ENCODE measurements at regions not wholly inside any gene's neighbourhood (a gene's known extent, or its start where the extent isn't known, plus 50 kb on each side); places are given as distances from the start of the nearest gene placed in this dataset.

DNA sequence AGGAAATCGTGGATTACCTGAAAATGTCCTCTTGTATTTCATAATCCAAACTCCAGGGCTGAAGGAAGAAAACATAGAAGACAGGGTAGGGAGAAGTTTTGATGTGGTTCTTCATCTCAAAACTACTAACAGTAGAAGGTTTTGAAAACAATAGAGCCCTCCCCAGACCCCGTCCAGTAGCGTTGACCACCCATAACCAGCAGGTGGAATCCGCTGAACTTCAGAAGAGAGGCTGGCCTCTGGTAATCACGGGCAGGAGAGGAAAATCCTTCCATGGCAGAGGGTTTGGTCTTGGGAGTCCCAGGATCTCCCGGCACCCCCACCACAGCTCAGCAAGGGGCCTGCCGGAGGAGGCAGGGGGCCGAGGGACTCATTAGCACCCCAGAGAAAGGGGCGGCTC, 333.4 kb upstream of the RNF32 start:
- DNase-seq (ENCODE audit: low read depth) = no peak

DNA sequence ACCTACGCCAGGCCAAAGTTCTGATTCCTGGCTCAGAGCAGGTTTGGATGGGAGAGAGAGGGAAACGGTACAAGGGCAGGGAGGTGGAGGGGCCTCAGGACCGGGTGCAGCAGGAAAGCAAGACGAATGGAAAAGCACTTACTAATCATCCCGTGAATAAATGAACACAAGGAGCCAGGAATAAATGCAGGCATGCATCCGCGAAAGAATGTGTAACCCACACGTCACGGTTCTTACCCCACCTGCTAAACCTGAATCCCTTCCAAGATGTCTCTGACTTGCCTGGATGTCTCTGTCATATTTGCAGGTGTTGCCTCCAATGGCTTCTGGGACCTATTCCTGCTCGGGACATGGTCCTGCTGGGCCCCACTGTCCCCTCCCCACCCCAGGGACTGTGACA, 335.2 kb upstream of the RNF32 start:
- DNase-seq (ENCODE audit: low read depth) = no peak

DNA sequence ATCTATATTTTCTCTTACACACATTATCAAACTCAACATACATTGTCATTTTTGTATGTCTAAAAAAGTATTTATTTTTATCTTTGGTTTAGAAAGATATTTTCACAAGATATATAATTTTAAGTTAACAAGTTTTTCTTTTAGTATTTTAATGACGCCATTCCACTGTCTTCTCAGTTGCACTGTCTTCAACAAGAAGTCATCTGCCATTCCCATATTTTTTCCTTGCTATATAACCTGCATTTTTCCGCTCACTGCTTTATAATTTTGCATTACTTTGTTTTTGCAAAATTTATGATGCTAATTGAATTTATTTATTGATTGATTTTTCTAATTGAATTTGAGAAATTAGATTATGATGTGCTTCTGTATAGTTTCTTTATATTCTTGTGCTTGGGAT, 357.8 kb upstream of the RNF32 start:
- no peak for DNase-seq (ENCODE audit: low read depth)

DNA sequence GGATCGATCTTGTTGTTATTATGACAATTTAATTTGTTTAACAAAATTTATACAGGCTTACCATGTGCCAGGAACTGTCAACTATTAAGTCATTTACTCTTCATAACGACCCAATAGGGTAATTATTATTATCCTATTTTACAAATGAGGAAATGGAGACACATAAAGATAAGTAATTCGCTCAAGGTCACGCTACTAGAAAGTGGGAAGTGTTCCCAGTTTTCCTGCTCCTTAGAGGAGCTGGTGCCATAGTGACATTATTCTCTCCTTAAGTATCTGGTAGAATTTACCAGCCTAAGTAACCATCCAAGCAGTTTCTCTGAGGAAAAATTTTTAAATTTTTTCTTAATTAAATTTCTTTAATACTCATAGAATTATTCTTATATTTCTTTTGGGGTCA, 360.9 kb upstream of the RNF32 start:
- no peak for DNase-seq (ENCODE audit: low read depth)

DNA sequence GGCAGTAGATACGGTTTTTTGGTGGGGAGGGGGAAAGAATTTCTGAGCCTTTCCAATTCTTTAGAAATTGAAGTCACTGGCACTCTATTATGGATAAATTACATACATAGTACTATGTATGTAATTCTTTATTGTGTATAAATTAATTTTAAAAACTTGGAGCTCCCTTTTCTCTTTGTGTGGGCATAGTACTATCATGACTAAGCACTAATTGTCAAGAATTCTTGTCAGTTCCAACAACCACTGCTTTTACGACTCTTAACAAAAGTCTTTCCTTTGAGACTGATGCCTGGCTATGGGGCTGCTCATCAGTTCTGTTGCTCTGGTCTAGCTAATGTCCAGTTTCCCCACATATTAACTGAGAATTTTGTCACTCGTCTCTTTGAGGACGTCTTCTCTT, 365.3 kb upstream of the RNF32 start:
- no peak for DNase-seq (ENCODE audit: low read depth)

DNA sequence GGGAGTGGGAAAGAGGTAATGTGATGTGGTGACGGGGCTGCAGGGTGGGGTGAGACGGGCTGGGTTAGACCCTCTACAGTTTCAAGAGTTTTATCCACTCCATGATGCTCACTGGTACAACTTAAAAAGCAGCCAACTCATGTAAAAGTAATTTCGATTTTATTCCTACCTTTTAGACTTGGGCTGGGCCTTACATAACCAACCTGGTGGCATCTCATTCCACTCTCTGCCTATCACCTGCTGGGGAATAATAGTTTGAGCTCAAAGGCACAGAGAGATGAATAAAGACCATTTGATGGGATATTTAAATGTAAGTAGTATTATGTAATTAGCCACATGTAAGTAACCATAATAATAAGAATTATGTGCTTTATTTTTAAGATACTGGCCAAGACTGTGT, 366.0 kb upstream of the RNF32 start:
- no peak for DNase-seq (ENCODE audit: low read depth)

DNA sequence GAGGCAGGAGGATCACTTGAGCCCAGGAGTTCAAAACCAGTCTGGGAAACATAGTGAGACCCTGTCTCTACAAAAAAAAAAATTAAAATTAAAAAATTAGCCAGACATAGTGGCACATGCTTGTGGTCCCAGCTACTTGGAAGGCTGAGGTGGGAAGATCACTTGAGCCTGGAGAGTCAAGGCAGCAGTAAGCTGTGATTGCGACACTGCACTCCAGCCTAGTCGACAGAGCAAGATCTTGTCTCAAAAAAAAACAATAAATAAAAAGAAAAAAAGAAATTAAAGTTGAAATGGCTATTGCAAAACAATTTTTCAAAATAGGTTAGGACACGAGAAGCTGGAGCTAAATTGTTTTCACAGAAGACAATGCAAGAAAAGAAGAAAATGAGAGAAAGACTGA, 379.0 kb upstream of the RNF32 start:
- DNase-seq (ENCODE audit: low read depth) = no peak

DNA sequence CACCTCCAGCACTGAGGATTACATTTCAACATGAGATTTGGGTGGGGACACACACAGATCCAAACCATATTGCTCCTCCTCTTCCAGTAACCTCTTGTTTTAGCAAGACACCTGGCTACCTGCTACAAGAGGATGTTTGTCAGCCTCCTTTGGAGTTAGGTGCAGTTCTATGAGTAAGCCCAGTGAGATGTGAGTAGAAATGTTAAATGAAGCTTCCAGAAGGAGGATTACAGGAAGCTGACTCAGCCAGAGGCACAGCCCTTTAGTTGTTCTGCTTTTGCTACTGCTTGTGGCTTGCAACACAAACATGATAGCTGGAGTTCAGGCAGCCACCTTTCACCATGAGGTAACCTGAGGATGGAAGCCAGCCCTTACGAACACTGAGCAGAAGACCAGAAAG, 382.7 kb upstream of the RNF32 start:
- DNase-seq (ENCODE audit: low read depth) = no peak

DNA sequence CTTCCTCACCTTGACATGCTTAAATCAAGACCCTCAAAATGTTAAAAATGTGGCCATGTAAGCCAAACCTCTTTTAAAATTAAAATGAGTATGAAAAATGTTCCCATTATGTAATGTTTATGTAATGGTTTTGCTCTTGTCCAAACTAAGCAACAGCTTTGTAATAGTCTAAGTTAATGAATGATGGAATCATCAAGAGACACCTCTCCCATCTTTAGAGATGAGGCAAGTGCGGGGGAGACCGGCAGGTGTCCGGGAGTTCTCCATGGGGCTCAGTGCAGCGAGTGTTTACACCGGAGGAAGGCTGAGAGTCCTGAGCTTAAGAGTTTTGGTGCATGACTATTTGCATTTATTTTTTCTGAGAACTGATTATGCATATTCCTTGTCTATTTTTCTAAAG, 384.9 kb upstream of the RNF32 start:
- DNase-seq (ENCODE audit: low read depth) = no peak

DNA sequence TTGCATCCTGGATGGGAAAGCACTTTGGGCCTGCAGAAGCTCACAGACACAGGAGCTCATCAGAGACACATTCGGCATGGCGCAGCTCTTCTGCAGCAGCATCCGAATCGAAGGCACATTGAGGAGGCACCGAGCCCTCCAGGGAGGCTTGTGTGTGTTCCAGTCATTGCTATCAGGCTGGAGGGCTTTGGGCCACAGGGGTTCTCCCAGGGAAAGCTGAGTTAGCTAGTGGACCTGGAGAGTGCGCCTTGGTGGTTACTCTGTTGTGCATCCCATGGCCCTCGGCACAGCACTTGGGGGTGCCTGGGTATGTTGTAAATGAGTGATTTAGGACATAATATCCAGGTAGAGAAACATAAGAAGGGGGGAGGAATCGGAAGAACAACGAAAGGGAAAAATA, 388.7 kb upstream of the RNF32 start:
- DNase-seq (ENCODE audit: low read depth) = no peak

DNA sequence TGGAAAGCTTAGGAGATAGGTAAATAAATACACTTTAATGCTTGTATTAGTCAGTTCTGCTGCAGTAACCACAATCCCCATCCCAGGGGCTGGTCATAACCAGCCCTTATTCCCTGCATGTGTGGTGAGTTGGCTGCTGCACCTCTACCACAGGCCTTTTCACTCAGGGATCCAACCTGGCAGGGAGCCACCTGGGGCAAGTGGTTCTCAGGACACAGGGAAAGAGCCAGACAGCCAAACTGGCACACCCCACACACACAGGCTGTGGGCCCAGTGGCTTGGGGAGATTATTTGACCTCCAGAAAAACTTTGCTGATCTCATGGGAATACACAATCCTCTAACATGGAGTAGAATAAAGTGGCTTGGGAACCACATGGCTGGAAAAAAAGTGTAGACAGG, 400.0 kb upstream of the RNF32 start:
- DNase-seq (ENCODE audit: low read depth) = no peak

DNA sequence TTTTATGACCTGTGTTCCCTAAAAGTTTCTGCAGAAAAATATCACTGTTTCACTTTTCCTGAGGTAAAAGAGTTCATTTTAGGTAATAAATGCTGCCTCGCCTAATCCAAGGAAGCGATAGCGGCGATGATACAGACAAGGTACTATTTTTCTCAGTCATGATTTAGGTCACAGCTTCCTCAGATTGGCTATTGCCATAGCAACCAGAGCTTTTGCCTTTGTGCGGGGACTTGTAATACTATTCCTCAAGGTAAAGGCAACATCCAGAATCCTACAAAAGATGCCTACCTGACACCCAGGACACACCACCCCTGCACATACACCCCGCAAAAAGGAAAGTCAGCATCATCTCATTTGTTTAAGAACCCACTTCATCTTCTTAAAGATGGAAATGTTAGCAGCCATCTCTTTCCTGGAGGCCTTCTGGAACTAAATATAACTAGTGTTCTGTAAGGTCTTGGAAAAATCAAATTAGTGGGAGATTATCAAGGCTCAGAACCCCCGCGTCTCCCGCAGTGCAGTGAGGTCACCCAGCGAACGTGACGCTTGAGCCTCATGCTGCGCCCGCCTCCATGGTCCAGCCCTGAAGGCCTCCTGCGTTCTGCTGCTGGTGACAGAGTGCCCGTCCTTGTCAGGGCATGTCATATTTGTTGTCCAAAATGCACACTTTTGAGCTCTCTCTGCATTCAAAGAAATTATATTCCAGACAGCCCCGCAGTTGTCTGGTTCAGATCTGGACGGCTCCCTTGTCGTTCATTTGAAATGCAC, 402.0 kb upstream of the RNF32 start:
- no peak for DNase-seq (ENCODE audit: low read depth)

DNA sequence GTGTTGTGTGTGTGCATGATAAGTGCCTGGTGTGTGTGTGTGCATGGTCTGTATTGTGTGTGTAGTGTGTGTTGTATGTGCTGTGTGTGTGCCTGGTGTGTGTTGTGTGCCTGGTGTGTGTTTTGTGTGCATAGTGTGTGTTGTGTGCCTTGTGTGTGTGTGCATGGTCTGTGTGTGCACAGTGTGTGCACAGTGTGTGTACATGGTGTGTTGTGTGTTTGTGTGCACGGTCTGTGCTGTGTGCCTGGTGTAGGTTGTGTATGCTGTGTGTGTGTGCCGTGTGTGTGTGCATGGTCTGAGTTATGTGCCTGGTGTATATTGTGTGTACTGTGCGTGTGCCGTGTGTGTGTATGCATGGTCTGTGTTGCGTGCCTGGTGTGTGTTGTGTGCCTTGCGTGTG, 403.0 kb upstream of the RNF32 start:
- no peak for DNase-seq (ENCODE audit: low read depth)

DNA sequence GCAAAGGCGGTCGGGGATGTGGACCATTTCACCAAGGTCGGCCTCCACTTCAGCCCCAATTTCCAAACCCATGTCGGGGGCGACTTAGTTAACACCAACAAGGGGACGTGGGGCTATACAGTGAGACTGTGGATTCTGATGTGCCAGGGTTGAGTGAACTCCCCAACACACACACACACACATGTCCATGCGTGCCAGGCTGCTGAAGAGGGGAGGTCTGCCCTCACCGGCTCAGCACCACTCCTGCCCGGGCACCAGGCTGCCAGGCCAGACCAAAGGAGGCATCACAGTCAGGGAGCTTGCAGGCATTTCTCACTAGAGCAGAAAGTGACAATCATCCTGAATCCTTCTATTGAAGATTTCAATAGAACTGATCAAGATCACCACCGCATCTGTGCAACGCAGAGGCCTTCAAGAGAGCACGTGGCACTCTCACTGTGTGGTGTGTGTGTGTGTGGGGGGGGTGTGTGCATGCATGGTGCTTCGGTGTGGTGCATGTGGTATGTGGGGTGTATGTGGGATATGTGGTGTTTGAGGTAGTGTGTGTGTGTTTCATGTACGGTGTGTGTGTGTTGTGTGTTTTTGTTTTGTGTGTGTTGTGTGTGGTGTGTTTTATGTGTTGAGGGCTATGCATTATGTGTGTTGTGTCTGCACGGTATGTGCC, 403.5 kb upstream of the RNF32 start:
- no peak for DNase-seq (ENCODE audit: low read depth)

DNA sequence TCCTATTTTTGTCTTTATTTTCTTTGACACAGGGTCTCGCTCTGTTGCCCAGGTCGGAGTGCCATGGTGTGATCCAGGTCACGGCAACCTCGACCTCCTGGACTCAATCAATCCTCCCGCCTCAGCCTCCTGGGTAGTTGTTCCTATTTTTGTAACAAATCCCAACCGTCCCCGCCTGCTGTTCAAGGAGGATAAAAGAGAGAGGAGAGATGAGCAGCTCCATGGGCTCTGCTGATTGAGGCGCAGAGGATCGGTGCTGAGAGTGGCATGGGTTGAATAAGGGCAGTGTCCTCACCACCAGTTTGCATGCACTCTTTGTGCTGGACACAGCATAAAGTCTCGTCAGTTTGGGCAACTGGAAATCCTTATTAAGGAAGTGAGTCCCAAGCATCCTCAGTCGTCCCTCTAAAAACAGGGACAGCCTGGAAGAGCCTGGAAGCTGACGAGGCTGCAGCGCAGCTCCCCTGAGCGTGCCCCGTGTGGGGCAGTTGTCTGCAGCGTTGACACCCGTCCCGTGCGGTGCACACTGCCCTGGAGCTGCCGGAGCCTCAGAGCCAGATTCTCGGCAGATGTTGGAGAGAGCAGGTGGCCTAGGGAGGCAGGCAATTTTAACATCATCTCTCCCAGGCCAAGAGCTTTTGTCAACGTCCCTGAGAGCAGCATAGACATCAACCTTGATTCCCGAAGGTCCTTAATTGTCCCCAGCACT, 404.2 kb upstream of the RNF32 start:
- DNase-seq (ENCODE audit: low read depth) = no peak

DNA sequence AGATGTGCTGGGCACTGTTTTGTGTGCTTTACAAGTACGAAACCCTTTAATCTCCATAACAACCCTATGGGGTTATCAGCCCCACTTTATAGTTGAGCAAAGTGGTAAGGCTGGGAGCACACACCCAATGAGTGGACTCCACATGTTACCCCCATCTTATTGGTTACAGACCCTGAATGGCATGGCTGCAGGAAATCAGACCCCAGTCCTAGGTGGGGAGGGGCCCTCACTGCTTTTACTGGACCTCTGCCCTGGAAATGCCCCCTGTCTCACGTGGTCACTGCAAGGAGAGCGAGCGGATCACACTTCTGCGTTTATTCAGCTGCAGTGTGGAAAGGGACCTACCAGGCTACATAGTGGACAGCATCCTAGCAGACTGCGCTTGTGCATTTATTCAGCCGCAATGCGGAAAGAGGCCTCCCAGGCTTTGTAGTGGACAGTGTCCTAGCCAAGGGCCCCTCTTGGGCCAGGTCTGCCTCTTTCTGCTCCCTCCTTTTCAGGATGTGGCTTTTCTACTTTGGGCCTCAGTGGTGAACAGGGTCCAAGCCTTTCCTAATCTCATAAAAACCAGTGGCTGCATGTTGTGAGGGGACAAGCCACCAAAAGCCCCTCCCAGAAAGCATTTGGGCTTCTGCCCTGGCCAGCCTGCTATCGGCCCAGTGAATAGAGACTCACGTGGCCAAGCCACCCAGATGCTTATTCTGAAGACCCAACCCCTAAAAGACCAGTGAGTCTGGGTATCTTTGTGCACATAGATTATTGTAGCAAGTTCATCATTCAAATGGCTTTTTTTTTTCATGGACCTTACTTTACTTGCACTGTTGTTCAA, 405.7 kb upstream of the RNF32 start:
- no peak for DNase-seq (ENCODE audit: low read depth)

DNA sequence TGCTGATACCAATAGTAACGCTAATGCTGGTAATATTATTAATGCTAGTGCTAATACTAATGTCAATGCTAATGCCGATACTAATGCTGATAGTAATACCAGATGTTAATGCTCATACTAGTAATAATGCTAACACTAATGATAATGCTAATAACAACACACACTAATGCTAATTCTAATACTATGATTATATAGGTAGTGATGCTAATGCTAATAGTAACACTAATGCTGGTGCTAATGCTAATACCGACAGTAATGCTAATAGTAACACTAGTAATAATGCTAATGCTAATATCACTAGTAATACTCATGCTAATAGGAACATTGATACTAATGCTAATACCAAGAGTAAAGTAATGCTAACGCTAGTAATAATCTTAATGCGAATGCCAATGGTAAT, 406.4 kb upstream of the RNF32 start:
- no peak for DNase-seq (ENCODE audit: low read depth)

DNA sequence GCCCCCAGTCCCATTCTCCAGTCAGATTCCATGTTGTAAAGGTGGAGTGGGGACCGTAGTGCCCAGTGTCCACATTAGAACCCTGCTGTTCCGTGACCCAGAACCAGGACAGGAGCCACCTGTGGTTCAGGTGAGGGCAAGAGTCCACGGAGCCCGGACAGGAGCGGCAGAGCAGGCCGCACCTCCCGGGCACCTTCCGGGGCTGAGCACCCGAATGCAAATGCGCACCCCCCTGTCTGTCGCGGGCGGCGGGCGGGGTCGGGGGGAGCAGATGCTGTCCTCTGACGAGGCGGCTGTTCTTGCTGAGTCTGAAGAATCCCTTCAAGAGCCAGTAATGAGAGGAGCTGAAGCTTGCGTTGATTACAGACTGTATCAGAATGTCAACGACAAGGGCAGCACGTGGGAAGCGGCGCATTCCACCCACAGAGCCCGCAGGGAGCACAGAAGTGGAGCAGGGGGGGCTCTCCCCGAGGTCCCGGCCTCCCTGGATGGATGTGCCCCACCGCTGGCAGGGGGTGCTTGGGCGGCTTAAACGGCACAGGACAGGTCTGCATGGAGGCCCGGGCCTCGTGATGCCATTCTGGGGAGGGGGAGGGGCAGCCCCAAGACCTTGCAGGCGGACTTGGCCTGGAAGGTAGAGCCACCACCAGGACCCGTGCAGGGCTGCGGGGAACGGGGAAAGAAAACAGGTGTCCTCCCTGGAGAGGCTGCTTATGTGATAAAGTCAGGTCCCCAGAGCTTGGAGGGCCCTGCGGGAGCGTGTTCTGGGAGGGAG, 407.5 kb upstream of the RNF32 start:
- DNase-seq (ENCODE audit: low read depth) = no peak

DNA sequence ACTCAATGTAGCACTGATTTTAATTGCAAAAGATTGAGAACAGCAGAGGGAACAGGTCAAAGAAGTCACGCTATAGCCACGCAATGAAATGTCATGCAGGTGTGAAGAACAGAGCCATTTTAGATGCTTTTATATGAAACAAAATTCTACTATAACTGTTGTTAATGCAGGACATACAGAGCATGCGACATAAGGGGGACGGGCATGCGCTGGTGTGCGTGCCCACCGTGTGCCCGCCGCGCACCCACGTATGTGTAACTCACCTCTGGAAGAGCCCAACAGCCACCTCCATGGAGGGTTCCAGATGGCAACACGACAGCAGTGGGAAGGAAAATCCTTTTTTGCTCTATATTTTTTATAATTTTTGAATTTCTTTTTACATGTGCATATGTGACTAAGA, 410.0 kb upstream of the RNF32 start:
- DNase-seq (ENCODE audit: low read depth) = no peak

DNA sequence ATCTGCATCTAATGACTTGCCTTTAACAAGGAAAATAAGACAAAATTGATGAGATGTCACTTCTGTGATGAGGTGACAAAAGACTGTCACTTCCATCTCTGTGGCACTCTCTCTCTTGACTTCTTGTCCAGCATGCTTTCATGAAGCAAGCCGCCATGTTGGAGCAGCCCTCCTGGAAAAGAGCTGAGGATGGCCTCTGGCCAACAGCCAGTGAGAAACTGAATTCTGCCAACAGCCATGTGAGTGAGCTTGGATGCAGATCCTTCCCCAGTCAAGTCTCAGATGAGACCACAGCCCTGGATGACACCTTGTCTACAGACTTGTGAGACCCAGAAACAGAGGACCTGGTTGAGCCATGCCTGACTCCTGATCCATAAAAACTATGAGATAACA, 412.6 kb upstream of the SHH start:
- DNase-seq (ENCODE audit: low read depth) = no peak

DNA sequence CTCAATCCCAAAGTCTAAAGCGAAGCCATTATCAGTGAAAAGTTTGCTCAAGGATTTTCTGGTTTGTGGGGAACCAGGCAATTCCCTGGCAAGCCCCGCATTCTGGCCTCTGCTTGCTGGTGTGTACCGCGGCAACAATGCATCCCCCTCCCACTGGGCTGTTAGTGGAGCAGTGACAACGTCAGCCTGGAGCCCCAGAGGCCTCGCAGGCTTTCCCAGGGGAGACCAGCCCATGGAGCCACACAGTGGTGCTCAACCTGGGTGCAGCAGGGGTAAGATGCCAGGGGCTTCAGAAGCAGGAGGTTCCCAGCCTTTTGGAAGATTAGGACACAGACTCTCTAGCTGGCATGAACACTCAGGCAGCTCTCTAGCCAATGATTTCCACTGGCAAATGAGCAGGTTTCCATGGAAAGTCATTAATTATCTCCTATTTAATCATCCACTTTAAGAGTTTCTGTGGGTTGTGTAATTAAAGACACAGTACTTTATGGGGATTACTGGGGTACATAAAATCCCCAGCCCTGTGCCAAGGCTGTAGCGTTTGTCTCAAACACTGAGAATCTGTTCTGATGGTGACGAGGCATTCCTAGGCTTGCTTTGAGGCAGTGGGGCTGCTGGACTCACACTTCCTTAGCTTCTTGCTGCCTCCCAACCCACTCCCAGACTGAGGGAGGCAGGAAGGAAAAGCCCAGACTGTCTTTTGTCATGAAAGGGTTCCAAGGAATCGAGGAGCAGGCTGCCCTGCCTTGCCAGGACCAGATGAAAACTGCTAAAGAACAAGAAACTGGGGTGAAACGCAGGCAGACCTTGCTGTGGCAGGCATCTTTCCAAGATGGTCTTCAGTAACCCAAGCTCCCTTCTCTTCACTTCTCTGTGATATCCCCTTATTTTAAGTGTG, 411.9 kb upstream of the SHH start:
- DNase-seq (ENCODE audit: low read depth) = no peak
